M059J (cell line): ENCODE measurements at regions not wholly inside any gene's neighbourhood (a gene's known extent, or its start where the extent isn't known, plus 50 kb on each side); places are given as distances from the start of the nearest gene placed in this dataset.

Experiments used
- DNase-seq: peaks from one replicate; pipeline ENCODE4 v3.0.0-alpha.2; 2012; ENCODE audit warnings: low read depth

GRCh38 chr10:117670116-117670904 is 127.8 kb downstream of the EMX2 start:
- no peak for DNase-seq

- DNase-seq = no peak
These were observed 130.9 kb downstream of the EMX2 start for GRCh38 chr10:117673230-117674010.

- no peak for DNase-seq
These were observed 131.7 kb downstream of the EMX2 start for GRCh38 chr10:117674201-117674600.

GRCh38 chr10:117674646-117675045 is 132.1 kb downstream of the EMX2 start:
- DNase-seq = no peak

GRCh38 chr10:117675514-117676055 is 133.0 kb downstream of the EMX2 start:
- no peak for DNase-seq

GRCh38 chr10:117677239-117677638 is 134.7 kb downstream of the EMX2 start:
- DNase-seq = no peak

- no peak for DNase-seq
These were observed 135.4 kb downstream of the EMX2 start for GRCh38 chr10:117677890-117678500.

- no peak for DNase-seq
These were observed 138.1 kb downstream of the EMX2 start for GRCh38 chr10:117680601-117681000.

- DNase-seq = no peak
These were observed 138.6 kb downstream of the EMX2 start for GRCh38 chr10:117681104-117681503.

- no peak for DNase-seq
These were observed 141.6 kb downstream of the EMX2 start for GRCh38 chr10:117684046-117684610.

- DNase-seq = no peak
These were observed 142.2 kb downstream of the EMX2 start for GRCh38 chr10:117684672-117685211.

- no peak for DNase-seq
These were observed 142.9 kb downstream of the EMX2 start for GRCh38 chr10:117685431-117685830.

GRCh38 chr10:117686606-117687005 is 144.1 kb downstream of the EMX2 start:
- DNase-seq = no peak

GRCh38 chr10:117688358-117688757 is 145.8 kb downstream of the EMX2 start:
- DNase-seq = no peak

- no peak for DNase-seq
These were observed 147.0 kb downstream of the EMX2 start for GRCh38 chr10:117689566-117689965.

GRCh38 chr10:117690359-117690758 is 147.8 kb downstream of the EMX2 start:
- no peak for DNase-seq

- DNase-seq = peak; percentile 20
These were observed 151.6 kb downstream of the EMX2 start for GRCh38 chr10:117694190-117694589.

GRCh38 chr10:117697402-117697801 is 154.9 kb downstream of the EMX2 start:
- DNase-seq = no peak

GRCh38 chr10:117698809-117699208 is 156.3 kb downstream of the EMX2 start:
- no peak for DNase-seq

GRCh38 chr10:117699436-117700075 is 157.0 kb downstream of the EMX2 start:
- DNase-seq = peak; percentile 46

- no peak for DNase-seq
These were observed 167.7 kb downstream of the EMX2 start for GRCh38 chr10:117710181-117710798.
